Activated CD8-positive, alpha-beta memory T cell treated with anti-CD3 and anti-CD28 coated beads for 24 hours (primary cell): ENCODE measurements at regions not wholly inside any gene's neighbourhood (a gene's known extent, or its start where the extent isn't known, plus 50 kb on each side); places are given as distances from the start of the nearest gene placed in this dataset.

Experiments used
- DNase-seq: peaks from one replicate; pipeline ENCODE4 v3.0.0-alpha.2; 2020

DNA sequence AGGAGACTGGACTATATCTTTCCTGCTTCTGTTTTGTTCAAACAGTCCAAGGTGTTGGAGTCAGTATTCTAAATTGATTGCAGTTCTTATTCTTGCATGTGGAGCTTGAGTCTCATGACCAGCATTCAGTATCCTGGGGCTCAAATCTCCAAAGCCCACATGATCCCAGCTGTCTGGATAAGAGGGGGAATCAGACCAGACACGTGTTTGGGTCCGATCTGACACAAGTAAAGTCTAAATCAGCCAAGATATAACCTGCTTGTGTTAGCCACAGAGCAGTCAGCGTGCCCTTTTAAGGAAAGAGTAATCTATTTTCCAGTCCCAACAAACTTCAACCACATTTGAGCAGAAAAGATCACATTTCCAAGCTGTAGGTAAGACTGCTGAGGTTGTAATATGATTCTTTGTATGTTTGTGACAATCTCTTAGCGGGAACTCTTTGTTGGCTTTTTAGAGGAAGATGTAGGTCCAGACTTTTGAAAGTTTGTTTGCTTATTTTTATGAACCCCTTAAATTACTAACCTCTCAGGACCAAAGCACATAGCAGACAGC lies 334.6 kb downstream of the SLC4A3 start:
- DNase-seq: no peak

DNA sequence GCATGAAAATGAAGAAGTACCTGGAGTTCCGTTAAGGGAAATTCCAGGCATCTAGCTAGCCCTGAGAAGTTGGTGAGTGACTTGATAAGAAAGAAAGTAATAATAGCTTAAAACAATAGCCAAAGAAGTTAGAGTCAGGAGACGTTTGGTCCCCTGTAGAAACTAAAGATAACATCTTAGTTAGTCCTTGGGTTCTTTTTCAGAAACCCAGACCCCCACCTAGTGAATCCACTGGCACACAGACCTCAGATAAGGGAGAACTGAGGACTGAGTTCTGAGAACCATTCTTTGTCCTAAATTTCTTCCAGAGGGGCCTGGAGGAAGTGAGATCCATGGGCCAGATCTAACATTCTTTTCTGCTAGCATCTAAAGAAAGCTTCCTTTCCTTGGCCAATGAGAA lies 335.4 kb downstream of the SLC4A3 start:
- no peak for DNase-seq

DNA sequence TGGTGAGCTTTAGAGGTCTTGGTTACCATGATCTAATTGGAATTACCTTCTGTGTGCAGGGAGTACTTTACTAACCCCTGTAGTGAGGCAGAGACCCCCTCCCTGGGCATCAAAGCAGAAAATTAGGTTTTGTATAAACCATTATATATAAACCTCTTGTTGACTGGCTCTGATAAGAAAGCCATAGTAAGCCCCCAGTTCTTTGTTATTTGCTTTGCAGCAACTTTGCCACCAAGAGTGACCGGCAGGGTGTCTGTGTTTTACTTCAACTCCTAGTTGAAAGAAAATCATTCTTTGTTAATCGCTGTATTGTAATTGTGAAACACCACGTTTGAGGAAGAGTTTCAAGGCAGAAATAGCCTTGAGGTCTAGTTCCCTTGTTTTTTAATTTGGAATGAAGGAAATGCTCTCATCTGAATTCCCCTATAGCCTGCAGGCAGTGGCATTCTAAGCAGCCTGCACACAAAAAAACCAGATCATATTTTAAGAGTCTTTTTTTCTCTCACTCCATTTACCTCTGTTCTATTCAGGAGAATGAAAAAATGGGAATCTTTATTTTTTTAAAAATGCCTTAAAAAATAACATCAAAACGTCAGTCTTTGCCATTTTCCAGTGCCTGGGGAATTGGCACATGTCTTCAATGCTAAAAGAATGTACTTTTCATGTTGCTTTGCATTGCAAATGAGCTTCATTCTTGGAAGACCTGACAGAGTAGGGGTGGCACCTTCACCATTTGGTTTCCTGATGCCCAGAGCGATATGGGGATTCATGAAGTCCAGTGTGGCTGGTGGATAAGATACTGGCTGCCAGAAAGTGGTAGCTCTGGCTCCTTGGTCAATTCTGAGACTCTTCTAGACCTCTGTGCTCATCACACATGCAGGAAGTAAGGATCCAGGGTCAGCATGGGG lies 338.1 kb downstream of the SLC4A3 start:
- no peak for DNase-seq

DNA sequence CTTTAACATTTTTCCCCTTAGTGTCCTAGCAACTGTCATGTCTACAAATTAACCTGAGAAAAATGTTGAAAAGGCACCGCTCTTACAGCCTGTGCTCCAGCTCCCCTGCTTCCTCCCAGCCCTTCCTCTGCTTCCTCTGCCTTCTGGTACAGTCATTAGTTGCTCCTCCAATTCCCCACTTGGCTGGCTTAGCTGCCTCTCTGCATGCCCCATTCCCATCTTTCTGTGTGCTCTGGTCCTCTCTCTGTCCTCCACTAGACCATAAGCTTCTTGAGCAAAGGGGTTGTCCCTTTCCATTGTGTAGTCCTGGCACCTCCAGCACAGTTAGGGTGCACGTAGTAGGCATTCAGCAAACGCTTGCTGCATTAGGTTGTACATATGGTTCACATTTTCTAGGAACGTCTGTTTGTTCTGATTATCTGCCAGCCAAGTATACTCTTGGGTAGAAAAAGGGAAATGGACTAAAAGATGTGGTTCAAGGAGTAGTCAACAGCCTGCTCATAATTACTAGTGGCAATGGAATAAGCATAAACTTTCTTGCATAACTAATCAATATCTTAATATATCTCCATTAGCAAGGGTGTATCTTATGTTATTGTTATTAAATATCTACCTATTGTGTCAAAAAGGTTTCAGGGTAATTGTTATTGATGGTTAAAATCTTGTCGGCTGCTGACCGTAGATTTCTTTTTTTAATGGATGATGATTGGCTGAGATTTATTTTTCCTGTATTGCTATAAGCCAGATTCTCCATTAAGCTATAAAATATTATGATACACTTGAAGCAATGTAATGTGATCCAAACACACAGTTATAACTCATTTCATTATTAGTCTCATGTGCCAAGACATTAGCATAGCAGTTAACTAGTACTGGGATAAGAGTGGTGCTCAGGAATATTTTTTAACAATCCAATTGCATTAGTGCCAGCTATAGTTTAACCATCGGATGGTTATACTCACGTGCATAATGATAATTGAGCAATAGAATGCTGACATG lies 340.1 kb downstream of the SLC4A3 start:
- DNase-seq: no peak

DNA sequence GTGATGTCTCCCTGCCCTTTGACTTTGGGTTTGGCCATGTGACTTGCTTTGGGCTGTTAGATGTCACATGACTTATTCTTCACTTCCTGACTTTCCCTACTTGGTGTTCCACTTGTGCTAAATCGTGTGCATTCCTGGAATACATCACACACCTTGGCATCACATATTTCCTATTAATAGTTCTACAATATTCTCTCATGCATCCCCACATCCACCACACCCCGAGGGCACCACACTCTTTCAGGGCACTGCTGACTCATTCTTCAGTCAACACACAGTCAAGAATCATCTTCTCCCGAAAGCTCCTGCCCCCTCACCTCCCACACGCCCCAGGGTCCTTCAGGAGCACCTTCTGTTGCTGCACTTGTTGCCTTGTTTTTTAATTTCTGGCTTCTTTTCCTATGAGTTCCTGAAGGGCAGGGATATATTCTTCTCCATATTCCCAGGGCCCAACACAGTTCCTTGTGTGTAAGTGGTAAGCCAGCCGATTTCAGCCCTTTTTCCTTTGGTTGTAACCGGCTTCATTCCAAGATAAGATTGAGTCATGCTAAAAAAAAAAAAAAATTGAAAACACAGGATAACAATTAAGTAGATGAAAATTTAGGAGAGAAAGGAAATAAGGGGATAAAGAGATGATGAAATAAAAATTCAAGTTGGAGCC lies 341.4 kb downstream of the SLC4A3 start:
- DNase-seq: no peak

DNA sequence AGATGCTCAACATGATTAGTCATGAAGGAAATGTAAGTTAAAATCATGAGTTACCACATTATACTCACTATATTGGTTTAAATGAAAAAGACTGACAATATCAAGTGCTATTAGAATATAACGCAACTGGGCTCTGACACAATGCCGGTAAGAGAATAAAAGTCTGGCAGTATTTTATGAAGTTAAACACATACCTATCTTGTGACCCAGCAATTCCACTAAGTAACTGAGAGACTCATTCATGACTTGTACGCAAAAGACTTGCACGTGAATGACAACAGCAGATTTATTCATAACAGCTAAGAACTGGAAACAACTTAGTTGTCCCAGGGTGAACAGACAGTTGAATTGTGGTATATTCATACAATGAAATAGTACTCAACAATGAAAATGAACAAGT lies 342.1 kb downstream of the SLC4A3 start:
- DNase-seq: no peak

DNA sequence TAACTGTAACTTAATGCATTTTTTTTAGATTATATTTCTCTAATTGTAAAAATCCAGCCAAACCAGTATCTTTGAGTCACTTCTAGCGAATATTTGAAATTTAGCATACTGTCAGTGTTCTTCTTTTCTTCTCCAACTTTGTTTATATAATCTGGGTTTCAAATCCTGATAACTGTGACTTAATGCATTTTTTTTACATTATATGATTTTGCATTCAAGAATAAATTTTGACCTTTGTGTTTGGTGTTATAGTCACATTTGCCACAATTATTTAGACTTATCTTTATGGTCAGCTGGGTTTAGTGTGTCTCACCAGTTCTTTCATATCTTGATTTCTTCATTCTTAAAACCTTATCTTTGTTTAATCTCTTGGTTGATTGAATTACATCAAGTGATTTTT lies 345.7 kb downstream of the SLC4A3 start:
- DNase-seq: no peak

DNA sequence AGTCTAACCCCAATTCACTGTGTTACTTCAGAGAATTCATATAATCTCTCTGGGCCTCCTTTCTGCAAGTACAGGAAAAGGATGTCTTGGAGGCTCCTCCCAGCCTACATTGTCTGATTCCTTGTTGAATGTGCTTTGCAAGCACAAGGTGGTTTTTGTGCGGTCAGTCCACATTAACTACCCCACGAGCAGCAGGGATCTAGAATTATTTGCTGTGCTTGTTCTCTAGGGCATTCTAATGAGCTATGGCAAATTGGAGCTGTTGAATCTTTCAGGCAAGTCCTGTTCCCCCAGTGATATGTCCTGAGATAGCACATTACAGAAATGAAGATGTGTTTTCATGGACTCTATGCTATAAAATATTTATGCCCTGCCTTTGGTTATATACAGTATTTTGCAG lies 349.4 kb downstream of the SLC4A3 start:
- DNase-seq: no peak

DNA sequence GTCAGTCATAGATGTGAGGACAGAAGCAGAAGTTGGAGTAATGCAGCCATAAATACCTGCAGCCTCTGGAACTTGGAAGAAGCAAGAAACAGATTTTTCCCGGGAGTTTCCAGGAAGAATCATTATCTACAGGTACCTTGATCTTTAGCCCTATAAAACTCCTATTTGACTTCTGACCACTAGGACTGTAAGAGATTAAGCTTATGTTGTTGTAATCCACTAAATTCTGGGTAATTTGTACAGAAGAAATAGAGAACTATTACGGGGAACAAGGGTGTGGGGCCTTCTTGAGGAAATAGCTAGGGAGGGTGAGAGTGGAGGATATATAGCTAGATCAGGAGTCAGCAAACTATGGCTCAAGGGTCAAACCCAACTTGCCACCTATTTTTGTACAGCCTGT lies 353.2 kb downstream of the SLC4A3 start:
- DNase-seq: no peak

DNA sequence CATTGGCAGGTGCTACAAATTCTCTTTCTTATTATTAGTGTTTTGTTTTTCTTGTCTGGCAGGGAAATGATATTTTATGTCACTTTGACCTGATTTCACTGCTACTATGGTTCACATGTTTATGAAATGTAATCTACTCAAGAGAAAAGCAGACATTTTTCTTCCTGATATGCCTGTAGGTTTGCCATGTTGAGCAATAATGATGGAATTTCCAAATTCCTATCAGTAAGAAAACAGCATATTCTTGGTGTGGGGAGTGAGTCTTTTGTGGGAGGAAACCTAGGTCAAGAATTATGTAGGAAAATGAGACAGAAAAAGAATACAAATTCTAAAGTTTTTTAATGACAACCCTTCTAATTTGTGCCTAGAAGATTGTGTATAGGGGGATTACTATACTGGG lies 356.4 kb downstream of the SLC4A3 start:
- DNase-seq: no peak

DNA sequence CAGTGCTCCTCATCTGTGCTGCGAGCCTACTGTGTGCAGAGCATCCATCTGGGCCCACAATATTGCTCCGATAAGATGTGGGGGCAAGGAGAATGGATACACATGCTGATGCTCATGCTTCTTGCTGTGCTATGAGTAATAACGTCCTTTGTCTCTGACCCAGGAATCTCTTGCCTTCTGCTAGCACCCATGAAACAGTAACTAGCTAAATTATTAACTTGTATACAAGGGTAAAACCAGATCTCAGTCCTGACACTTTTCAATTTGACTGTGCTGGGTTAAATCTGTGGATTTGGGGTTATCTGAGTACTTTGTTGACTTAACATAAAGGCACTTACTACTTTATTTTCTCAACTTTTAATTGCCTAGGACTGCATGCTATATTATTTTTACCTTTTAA lies 357.6 kb downstream of the SLC4A3 start:
- no peak for DNase-seq

DNA sequence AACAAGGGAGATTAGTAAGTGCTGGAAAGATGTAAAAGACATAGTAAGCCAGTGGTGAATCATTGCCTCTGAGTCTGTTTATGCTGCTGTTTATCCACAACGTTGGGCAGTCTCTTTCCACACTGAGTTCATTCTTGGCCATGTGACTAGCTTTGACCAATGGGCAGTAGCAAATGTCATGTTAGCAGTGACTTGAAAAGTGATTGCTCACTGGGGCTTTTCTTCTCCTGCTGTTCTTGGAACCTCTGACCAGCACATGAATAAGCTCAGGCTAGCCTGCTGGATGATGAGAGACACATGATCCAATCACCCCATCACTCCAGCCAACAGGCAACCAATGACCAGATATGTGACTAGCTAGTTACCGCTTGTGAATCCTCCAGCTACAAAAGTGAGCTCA lies 360.4 kb downstream of the SLC4A3 start:
- DNase-seq: no peak

DNA sequence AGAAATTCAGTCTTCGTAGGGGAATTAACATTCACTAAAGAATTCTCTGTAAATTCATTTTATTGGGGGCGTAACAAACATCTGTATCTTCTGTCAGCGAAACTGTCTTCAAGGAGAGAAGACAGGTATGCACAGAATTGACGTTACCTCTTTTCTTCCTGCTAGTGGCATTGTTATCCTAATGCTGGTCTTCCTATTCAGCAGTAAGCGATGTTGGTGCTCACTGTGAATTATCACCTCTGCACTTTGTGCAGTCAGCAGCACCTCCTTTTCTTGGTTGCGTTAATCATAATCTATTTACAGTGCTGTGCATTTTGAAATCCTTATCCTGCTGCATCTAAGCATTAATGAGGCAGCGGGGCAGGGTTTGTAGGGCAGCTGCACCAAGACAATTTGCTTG lies 362.3 kb downstream of the SLC4A3 start:
- no peak for DNase-seq

DNA sequence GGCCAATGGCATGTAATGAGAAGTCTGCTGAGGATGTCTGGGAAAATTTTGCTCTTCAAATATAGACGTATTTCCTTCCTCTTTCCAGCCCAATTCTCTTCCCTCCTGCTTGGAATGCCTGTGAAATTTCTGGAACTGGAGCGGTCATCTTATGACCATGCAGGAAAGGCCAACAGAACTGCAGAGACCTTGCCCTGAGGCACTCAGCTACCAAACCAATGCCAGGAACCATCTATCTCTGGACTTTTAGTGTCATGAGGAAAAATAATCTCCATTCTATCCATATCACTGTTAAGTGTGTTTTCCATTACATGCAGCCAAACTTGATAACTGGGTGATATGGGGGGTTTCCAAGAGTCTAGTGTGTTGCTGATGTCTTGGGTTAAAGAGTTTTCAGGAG lies 363.7 kb downstream of the SLC4A3 start:
- DNase-seq: no peak

DNA sequence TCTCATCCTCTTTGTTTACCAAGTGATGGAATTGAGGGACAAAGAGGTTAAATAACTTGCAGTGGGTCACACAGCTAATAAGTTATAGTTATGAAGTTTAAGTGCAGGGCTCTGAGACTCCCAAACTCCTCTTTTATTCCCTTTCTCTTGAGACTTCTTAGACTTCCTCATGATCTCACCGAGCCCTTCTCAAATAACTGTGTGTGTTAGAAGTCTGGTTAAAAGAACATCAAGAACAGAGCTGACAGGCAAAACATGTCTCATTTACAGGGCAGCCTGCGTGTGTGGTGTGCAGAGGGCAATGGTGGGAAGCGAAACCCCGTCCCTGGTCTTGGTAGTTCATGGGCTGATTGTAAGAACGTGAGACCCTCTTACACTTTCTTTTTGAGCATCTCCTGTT lies 368.0 kb downstream of the SLC4A3 start:
- DNase-seq: no peak

DNA sequence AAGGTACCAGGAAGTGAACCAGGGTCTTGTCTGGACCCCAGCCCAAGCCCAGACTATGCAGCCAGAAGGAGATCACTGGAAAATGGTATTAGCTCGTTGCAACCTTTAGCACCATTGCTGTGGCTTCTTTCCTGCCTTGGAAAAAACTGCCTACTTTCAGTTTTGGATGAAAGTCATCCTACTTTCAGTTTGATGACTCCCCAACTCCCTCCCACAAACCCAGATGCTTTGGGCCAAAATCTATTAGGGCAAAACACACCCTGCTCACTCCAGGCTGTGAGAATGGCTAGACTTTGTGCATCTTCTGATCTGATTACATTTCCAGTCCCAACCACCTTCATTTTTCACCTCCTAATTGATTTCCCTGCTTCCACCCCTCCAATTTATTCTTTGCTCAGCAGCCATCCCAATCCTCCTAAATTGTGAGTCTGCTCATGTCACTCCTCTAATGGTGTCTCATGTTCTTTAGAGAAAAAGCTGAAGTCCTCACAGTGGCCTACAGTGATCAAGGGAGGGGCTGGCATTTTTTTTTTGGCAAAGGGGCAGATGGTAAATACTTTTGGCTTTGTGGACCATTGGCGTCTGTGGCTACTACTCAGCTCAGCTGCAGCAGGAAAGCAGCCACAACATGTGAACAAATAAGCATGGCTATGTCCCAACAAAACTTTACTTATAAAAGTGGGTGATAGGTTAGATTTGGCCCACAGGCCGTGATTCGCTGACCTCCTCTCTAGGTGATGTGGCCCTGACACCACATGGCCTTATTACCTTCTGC lies 368.7 kb downstream of the SLC4A3 start:
- DNase-seq: no peak

DNA sequence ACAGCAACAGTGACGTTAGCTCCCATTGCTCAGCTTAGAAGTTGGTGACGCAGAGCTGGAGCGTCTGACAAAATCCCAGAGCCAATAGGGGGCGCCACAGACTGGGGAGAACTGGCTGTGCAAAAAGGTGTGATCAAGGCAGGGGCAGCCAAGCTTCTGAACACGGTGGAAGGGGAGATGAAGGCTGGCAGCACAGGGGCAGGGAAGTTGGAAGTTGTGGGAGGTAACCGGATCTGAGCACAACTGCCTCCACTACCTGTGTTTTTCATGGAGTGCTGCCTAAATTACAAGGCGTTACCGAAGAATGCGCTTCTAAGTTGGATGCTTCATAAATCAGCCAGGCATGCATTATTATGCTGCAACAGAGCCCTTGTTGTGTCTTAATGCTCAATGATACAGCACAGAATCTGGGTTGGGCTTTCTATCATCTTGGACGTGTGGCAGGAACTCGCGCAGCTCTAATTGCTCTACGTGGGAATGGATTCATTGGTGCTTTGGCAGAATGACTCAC lies 370.0 kb downstream of the SLC4A3 start:
- DNase-seq: no peak

DNA sequence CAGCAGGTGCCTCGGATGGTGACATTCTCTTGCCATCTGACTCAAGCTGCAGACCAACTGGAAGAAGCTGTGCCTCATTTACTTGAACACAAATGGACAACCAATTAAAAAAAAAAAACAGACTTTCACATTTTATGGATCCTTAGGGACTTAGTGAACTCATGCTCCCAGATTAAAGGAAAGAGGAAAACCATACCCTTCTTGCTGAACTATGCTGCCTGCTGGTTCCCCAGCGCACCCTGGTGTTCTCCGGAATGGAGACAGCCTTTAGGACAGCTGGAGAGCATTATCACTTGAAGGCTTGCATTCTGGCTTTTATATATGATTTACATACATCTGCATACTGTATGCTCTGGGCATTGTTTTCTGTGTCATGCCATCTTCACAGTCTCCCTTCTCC lies 370.7 kb downstream of the SLC4A3 start:
- DNase-seq: no peak

DNA sequence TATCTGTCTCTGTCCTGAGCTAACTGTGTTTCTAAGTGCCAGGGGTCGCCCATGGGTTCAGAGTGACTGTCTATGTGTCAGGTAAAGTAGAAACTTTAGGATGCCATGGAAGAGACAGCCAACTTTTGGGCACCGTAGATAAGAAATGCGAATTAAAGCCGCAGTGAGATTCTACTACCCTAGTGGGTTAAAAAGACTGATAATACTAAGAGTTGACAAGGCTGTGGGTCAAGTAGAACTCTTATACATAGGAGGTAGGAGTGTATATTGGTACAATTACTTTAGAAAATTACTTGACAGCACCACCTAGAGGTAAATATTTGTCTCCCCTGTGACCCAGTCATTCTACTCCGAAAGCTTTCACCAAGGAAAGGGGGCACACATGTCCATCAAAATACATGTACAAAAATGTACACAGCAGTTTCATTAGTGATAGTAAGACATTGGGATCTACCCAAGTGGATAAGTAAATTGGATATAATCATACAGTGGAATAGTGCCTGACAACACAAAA lies 371.3 kb downstream of the SLC4A3 start:
- DNase-seq: no peak

DNA sequence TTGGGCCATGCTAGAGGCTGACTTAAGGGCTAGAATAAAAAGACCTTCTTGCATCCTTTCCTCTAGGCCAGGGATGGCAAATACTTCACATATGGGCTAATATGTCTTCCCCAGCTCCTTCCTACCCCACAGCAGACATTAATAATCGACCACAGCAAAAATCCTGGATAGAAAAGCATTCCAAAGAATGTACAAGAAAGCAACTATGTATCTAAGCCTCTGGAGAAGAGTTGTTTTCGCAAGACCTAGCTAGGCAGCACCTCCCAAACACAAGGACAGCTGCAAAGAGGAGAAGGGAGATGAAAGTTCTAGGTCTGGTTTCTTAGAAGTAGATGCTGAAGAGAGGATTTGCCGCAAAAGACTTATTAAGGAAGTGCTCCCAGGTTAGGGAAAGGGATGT lies 372.6 kb downstream of the SLC4A3 start:
- no peak for DNase-seq

DNA sequence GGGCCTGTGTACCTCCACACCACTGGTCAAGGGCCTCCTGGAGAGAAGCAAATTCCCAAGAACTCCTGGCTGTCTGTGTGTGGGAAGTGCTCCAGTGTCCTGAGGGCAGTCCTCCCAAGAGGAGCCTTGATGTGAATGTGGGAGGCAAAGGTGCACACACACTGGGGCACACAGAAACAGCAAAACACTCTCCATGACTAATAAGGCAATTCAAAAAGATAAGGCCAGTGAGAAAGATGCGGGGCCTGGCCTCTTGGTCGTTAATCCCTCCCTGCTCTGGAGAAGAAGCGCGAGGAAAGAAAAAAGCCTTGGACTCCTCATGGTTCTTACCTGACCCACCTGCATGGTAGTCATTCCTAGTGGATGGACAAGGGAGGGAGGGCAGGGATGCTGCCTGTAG lies 373.2 kb downstream of the SLC4A3 start:
- no peak for DNase-seq

DNA sequence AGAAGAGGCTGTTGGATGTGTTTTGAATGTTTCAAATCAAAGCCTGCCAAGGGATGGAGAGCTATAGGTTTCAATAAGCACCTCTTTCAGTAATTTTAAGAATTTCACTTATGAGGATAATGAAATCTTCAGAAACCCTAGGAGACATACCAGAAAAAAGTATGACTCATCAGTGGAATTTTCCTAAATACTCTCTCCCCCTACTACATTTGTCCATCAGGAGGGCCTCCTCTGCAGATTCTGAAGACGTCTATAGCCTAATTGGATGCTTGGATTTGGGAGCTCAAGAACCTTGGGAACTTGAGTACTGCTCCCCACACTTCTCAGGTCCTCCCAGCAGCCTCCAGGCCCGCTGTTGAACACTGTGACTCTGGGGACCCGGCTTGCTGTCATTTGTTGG lies 374.3 kb downstream of the SLC4A3 start:
- DNase-seq: no peak
